A549 (cell line): ENCODE measurements at regions not wholly inside any gene's neighbourhood (a gene's known extent, or its start where the extent isn't known, plus 50 kb on each side); places are given as distances from the start of the nearest gene placed in this dataset.

Experiments used
- ATAC-seq, 2 experiments: fragments of 200-7000 bp in 1 of 2; fragments of >200 bp in 1 of 2; cut with Nextera tagmentation in 1 of 2; cut with Tn5 transposase in 1 of 2; 3 replicates each; pipeline versions ENCODE4 v1.8.0 to v1.9.1; 2018 to 2020; ENCODE audit warnings: mild to moderate bottlenecking in 1 of 2, moderate library complexity in 1 of 2
- CTCF ChIA-PET: fragments of 300-600 bp; sonication (Branson Sonifier 250); formaldehyde crosslinking; extraction: SDS; loops from one replicate; lab custom pipeline; 2021; ENCODE audit warnings: antibody characterized with exemption, inconsistent platforms; lab: Yijun Ruan, JAX
- POLR2A ChIA-PET: fragments of 350-600 bp; formaldehyde crosslinking; extraction: SDS; loops from one replicate; lab custom pipeline; 2021; ENCODE audit warnings: antibody characterized with exemption, inconsistent platforms; lab: Yijun Ruan, JAX
- DNase-seq, 2 experiments: peaks; one replicate each; pipeline versions ENCODE4 v3.0.0 to v3.0.0-alpha.2; 2011 to 2016; ENCODE audit warnings: low read depth in 1 of 2, low spot score in 1 of 2
- FAIRE-seq: peaks from 2 replicates; lab custom pipeline; 2011; peaks lifted over from hg19 to GRCh38; lab: Jason Lieb, UNC
- H3K27ac ChIP-seq, 2 experiments: fragments of >200 bp; sonication (Bioruptor Twin); formaldehyde crosslinking; 3 replicates each; pipeline ENCODE4 v1.5.1; 2016 to 2017
- H3K4me1 ChIP-seq: fragments of >200 bp; sonication (Bioruptor Twin); formaldehyde crosslinking; 3 replicates; pipeline ENCODE4 v1.6.1; 2016
- H3K4me2 ChIP-seq: fragments of >200 bp; sonication (Bioruptor Twin); formaldehyde crosslinking; 3 replicates; pipeline ENCODE4 v1.6.1; 2016
- H3K4me3 ChIP-seq: fragments of >200 bp; sonication (Bioruptor Twin); formaldehyde crosslinking; 3 replicates; pipeline ENCODE4 v1.5.1; 2016
- H3K9me3 ChIP-seq: fragments of >200 bp; sonication (Bioruptor Twin); formaldehyde crosslinking; 3 replicates; pipeline ENCODE4 v1.6.1; 2016
- BHLHE40 ChIP-seq: IDR thresholded peaks from 2 replicates; pipeline ENCODE4 v1.6.1; 2012; ENCODE audit warnings: low read depth, low read length, inconsistent platforms
- CBX2 ChIP-seq: fragments of 200-600 bp; sonication (generic); IDR thresholded peaks from 2 replicates; pipeline ENCODE4 v1.6.1; 2016; ENCODE audit warnings: low read depth, mild to moderate bottlenecking, borderline replicate concordance
- CBX8 ChIP-seq: fragments of 200-600 bp; sonication (generic); IDR thresholded peaks from 2 replicates; pipeline ENCODE4 v1.6.1; 2016
- CEBPB ChIP-seq, 2 experiments: fragments of >200 bp in 1 of 2; sonication (Bioruptor Twin) in 1 of 2; formaldehyde crosslinking in 1 of 2; IDR thresholded peaks; 2 replicates each; pipeline ENCODE4 v1.6.1; 2012 to 2016
- EHMT2 ChIP-seq: fragments of 200-600 bp; sonication (generic); IDR thresholded peaks from 2 replicates; pipeline ENCODE4 v1.6.1; 2016; ENCODE audit warnings: antibody characterized with exemption, low read depth, mild to moderate bottlenecking, moderate library complexity
- FOSB ChIP-seq: fragments of 250-450 bp; sonication (Bioruptor Pico); IDR thresholded peaks from 2 replicates; pipeline ENCODE4 v1.5.0; 2020; ENCODE audit warnings: mild to moderate bottlenecking, moderate library complexity
- JUN ChIP-seq, 2 experiments: fragments of >200 bp; sonication (Bioruptor Twin); formaldehyde crosslinking; IDR thresholded peaks; 2 replicates in 1 of 2; 3 replicates in 1 of 2; pipeline ENCODE4 v1.6.1; 2016 to 2017
- JUNB ChIP-seq: fragments of >200 bp; sonication (Bioruptor Twin); formaldehyde crosslinking; IDR thresholded peaks from 2 replicates; pipeline ENCODE4 v1.6.1; 2016
- KDM5A ChIP-seq: fragments of 200-600 bp; sonication (generic); IDR thresholded peaks from 2 replicates; pipeline ENCODE4 v1.6.1; 2016; ENCODE audit warnings: antibody characterized with exemption, mild to moderate bottlenecking
- NR3C1 ChIP-seq: fragments of >200 bp; sonication (Bioruptor Twin); formaldehyde crosslinking; IDR thresholded peaks from 3 replicates; pipeline ENCODE4 v1.6.1; 2017
- POLR2A ChIP-seq: IDR thresholded peaks from 2 replicates; pipeline ENCODE4 v1.6.1; 2012; ENCODE audit warnings: mild to moderate bottlenecking, low read length
- RARB ChIP-seq: fragments of 250-450 bp; sonication (Bioruptor Pico); IDR thresholded peaks from 2 replicates; pipeline ENCODE4 v1.8.0; 2021; ENCODE audit warnings: mild to moderate bottlenecking, moderate library complexity
- RCOR1 ChIP-seq: fragments of 150-350 bp; IDR thresholded peaks from 2 replicates; pipeline ENCODE4 v1.6.1; 2014; ENCODE audit warnings: antibody characterized with exemption, low read length, low read depth
- SMC3 ChIP-seq: fragments of >200 bp; sonication (Bioruptor Twin); formaldehyde crosslinking; IDR thresholded peaks from 3 replicates; pipeline ENCODE4 v1.6.1; 2018; ENCODE audit warnings: inconsistent platforms
- ZC3H11A ChIP-seq: fragments of 450-650 bp; IDR thresholded peaks from 2 replicates; pipeline ENCODE4 v1.6.1; 2014; ENCODE audit warnings: antibody characterized with exemption, mild to moderate bottlenecking
- ZFP36 ChIP-seq: fragments of 450-650 bp; IDR thresholded peaks from 2 replicates; pipeline ENCODE4 v1.6.1; 2014; ENCODE audit warnings: borderline replicate concordance; ENCODE audit not compliant: partially characterized antibody
- WGBS: methylation state at CpG from one replicate; pipeline ENCODE4 v1.1.6; 2017; ENCODE audit errors: missing lambda C conversion rate; 5-methylcytosine and 5-hydroxymethylcytosine counted together
- TF ChIP-seq, protein P1 (sequence below): fragments of >200 bp; sonication (Bioruptor Twin); formaldehyde crosslinking; IDR thresholded peaks from 3 replicates; pipeline ENCODE4 v1.6.1; 2016
- TF ChIP-seq, protein P2 (sequence below): fragments of 150-350 bp; IDR thresholded peaks from 2 replicates; pipeline ENCODE4 v1.6.1; 2014; ENCODE audit warnings: low read depth, mild to moderate bottlenecking, low read length
- TF ChIP-seq, protein P3 (sequence below): fragments of 250-450 bp; sonication (Bioruptor Pico); IDR thresholded peaks from 2 replicates; pipeline ENCODE4 v1.5.0; 2021; ENCODE audit warnings: mild to moderate bottlenecking, moderate library complexity, borderline replicate concordance
- TF ChIP-seq, protein P4 (sequence below): fragments of >200 bp; sonication (Bioruptor Twin); formaldehyde crosslinking; IDR thresholded peaks from 2 replicates; pipeline ENCODE4 v1.6.1; 2016
- TF ChIP-seq, protein P5 (sequence below): IDR thresholded peaks from 2 replicates; pipeline ENCODE4 v1.6.1; 2012
- TF ChIP-seq, protein P6 (sequence below): fragments of 450-650 bp; IDR thresholded peaks from 2 replicates; pipeline ENCODE4 v1.6.1; 2014; ENCODE audit warnings: antibody characterized with exemption
- TF ChIP-seq, protein P7 (sequence below): IDR thresholded peaks from 2 replicates; pipeline ENCODE4 v1.6.1; 2012

DNA sequence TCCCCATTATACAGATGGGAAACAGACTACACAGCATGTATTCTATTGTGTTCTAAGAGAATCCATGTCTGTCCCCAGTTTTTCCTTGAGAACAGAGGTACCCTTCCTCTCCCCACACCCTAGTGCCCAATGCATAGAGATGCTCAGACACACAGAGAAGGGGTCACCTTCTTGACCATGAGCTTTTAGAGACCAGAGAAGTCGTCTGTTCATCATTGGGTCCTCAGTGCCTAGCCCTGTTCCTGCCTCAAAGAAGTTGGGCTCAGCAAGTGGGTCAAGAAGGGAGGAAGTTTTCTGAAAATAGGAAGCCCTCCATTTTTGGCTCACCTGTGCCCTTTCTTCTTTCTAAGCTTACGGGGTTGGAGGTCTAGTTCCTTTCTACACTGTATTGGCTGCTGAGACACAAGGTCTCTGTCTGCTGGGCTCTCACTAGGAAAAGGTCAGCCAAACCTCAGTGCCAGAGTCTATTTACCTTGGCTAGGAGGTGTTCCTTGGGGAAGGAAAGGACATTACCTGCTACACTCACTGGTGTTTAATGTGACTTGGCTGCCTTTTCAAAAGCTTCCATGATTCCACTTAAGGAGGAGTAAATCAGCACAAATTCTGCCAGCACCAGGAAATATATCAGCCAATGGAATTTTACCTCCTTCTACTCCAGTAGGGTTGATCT lies 198.5 kb upstream of the PWP1 start:
- DNase-seq (no peak), ATAC-seq (no peak), FAIRE-seq (no peak)
- no peak for TF ChIP-seq SMC3
- TF ChIP-seq KDM5A = no peak
- TF ChIP-seq, protein P1, sequence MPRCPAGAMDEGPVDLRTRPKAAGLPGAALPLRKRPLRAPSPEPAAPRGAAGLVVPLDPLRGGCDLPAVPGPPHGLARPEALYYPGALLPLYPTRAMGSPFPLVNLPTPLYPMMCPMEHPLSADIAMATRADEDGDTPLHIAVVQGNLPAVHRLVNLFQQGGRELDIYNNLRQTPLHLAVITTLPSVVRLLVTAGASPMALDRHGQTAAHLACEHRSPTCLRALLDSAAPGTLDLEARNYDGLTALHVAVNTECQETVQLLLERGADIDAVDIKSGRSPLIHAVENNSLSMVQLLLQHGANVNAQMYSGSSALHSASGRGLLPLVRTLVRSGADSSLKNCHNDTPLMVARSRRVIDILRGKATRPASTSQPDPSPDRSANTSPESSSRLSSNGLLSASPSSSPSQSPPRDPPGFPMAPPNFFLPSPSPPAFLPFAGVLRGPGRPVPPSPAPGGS = no peak
- no peak for TF ChIP-seq CBX2
- no peak for TF ChIP-seq FOSB (CRISPR knock-in tag)
- no peak for TF ChIP-seq ZC3H11A
- TF ChIP-seq ZFP36 = no peak
- no peak for TF ChIP-seq JUN (IDR thresholded peaks at IDR 0.05)
- TF ChIP-seq, protein P2, sequence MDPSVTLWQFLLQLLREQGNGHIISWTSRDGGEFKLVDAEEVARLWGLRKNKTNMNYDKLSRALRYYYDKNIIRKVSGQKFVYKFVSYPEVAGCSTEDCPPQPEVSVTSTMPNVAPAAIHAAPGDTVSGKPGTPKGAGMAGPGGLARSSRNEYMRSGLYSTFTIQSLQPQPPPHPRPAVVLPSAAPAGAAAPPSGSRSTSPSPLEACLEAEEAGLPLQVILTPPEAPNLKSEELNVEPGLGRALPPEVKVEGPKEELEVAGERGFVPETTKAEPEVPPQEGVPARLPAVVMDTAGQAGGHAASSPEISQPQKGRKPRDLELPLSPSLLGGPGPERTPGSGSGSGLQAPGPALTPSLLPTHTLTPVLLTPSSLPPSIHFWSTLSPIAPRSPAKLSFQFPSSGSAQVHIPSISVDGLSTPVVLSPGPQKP = no peak
- CTCF ChIA-PET = interaction anchor here (1.3 to 1.9 kb wide), 2 partner anchors 39 to 355 kb away, joined by 3 to 4 read pairs; no protein-coding TSS in a partner anchor
- Histone ChIP-seq H3K27ac (no peak overlapping the region), H3K4me2 (peak overlapping the region; percentile 28; the same call in 1 of the 3 replicates), H3K4me3 (no peak overlapping the region), H3K9me3 (no peaks in the 10 kb centered on the region), H3K4me1 (peaks cover 63% of the 10 kb centered on the region)
- POLR2A ChIA-PET = no interaction called here
- 77% methylated on average over 2 of the region's 2 CpGs for WGBS

DNA sequence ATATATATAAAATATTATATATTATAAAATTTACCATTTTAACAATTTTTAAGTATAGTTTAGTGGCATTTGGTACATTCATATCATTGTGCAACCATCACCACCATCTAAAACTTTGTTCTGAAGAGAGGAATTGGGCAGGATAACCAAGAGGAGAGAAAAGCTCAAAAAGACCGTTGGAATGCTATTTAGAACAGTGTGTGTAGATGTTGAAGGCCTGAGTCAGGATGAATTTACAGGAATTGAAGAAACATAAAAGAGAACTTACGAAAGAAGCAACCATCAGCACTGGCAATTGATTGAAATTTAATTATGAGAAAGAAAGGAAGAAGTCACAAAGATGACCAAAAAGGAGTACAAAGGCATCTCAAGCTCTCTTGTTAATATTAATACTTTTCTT lies 196.9 kb upstream of the PWP1 start:
- Histone ChIP-seq H3K4me2 (no peak overlapping the region), H3K4me1 (peaks cover 68% of the 10 kb centered on the region), H3K4me3 (no peak overlapping the region), H3K27ac (no peak overlapping the region), H3K9me3 (no peaks in the 10 kb centered on the region)
- ATAC-seq = no peak
- FAIRE-seq = no peak
- CTCF ChIA-PET = interaction anchor here (1.5 kb wide), 1 partner anchor 20 kb away, joined by 3 read pairs; no protein-coding TSS in a partner anchor
- TF ChIP-seq RCOR1 (no peak), CBX8 (no peak), CEBPB (IDR thresholded peaks at IDR 0.05) (no peak), ZC3H11A (no peak), BHLHE40 (no peak), NR3C1 (no peak), JUNB (no peak), RARB (CRISPR knock-in tag) (no peak), CBX2 (no peak), EHMT2 (no peak), POLR2A (no peak)
- TF ChIP-seq, protein P3, sequence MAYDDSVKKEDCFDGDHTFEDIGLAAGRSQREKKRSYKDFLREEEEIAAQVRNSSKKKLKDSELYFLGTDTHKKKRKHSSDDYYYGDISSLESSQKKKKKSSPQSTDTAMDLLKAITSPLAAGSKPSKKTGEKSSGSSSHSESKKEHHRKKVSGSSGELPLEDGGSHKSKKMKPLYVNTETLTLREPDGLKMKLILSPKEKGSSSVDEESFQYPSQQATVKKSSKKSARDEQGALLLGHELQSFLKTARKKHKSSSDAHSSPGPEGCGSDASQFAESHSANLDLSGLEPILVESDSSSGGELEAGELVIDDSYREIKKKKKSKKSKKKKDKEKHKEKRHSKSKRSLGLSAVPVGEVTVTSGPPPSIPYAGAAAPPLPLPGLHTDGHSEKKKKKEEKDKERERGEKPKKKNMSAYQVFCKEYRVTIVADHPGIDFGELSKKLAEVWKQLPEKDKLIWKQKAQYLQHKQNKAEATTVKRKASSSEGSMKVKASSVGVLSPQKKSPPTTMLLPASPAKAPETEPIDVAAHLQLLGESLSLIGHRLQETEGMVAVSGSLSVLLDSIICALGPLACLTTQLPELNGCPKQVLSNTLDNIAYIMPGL (CRISPR knock-in tag) = no peak
- TF ChIP-seq, protein P4, sequence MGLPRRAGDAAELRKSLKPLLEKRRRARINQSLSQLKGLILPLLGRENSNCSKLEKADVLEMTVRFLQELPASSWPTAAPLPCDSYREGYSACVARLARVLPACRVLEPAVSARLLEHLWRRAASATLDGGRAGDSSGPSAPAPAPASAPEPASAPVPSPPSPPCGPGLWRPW = no peak
- TF ChIP-seq, protein P5, sequence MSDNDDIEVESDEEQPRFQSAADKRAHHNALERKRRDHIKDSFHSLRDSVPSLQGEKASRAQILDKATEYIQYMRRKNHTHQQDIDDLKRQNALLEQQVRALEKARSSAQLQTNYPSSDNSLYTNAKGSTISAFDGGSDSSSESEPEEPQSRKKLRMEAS = no peak
- TF ChIP-seq, protein P6, sequence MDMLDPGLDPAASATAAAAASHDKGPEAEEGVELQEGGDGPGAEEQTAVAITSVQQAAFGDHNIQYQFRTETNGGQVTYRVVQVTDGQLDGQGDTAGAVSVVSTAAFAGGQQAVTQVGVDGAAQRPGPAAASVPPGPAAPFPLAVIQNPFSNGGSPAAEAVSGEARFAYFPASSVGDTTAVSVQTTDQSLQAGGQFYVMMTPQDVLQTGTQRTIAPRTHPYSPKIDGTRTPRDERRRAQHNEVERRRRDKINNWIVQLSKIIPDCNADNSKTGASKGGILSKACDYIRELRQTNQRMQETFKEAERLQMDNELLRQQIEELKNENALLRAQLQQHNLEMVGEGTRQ = no peak
- TF ChIP-seq, protein P7, sequence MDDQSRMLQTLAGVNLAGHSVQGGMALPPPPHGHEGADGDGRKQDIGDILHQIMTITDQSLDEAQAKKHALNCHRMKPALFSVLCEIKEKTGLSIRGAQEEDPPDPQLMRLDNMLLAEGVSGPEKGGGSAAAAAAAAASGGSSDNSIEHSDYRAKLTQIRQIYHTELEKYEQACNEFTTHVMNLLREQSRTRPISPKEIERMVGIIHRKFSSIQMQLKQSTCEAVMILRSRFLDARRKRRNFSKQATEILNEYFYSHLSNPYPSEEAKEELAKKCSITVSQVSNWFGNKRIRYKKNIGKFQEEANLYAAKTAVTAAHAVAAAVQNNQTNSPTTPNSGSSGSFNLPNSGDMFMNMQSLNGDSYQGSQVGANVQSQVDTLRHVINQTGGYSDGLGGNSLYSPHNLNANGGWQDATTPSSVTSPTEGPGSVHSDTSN = no peak
- POLR2A ChIA-PET = no interaction called here
- 61% methylated on average over 2 of the region's 2 CpGs for whole genome bisulfite sequencing
- DNase-seq = no peak
